Stimulated activated CD8-positive, alpha-beta memory T cell treated with anti-CD3 and anti-CD28 coated beads, Interleukin-7, amount 100 ng/mL, for 48 hours (primary cell): ENCODE measurements at regions not wholly inside any gene's neighbourhood (a gene's known extent, or its start where the extent isn't known, plus 50 kb on each side); places are given as distances from the start of the nearest gene placed in this dataset.
"Not testable (repeated sequence)": the region's sequence is repeated elsewhere in the genome, so short reads cannot be mapped to it uniquely, and the experiment has no call there.

Source experiments
- DNase-seq, 2 donors: peaks; one replicate each; pipeline ENCODE4 v3.0.0-alpha.2; 2020; ENCODE audit warnings: low read depth in 1 of 2; ENCODE audit errors: extremely low read depth in 1 of 2

DNA sequence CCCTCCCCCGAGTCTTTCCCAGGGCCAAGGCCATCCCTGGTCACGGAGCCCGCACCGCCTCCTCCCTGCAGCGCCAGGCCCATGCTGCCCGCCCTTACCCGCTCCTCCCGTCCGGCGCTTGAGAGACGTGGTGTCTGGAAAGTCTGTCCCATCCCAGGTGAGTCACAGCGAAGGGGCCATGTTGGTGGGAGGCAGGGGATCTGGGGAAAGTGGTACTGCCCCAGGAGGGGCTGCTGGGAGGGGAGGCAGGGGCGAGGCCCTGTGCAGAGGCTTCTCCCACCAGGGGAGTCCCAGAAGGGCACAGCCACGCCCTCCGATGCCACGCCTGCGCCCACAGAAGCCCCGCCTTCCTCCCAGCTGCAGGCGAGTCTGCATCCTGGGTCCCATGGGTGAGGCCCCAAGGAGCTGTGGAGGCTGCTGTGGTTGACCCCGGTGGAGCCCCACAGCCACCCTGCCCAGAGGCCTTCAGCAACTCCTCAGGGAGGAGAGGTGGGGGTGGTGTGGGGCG lies 107.0 kb upstream of the PPP1R26 start:
- DNase-seq: no peak

DNA sequence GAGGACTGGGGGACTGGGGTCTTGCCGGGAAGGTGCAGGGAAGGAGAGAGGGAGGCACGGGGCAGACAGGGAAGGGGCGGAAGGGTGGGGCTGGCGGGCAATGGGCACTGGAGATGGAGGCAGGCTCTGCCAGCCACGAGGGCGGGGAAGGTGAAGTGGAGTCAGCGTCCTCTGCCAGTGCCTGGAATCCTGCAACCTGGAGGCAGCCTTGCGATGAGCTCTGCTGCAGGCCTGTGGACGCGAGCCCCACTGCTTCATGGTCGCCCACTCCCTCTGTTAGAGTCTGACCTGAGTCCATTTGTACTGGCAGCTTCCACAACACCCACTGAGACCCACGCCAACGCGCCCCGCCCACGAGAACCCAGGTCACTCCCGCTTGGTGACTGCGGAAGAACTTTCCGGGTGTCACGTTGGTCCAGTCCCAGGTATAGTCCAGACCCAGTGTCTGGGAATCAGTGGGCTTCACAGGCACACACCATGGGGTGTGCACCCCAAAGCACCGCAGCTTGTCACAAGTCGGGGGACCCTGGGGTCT lies 106.4 kb upstream of the PPP1R26 start:
- DNase-seq: no peak

DNA sequence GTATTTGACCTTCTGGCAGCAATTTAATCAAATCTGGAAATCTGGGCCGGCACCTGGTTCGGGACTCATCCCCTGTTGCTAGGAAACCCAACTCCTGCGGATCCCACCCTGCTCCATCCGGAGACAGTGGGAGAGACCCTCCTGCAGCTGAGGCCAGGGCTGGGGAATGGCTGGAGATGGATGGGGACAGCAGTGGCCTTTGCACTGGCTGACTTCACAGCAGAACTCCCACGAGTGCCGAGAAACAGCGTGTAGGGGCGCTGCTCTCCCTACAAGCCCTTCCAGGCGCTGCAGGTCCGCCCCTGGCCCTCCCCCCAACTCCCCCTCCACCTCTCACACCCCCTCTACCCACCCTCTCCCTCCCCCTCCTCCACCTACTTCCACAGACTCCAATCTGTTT lies 105.8 kb upstream of the PPP1R26 start:
- no peak for DNase-seq

DNA sequence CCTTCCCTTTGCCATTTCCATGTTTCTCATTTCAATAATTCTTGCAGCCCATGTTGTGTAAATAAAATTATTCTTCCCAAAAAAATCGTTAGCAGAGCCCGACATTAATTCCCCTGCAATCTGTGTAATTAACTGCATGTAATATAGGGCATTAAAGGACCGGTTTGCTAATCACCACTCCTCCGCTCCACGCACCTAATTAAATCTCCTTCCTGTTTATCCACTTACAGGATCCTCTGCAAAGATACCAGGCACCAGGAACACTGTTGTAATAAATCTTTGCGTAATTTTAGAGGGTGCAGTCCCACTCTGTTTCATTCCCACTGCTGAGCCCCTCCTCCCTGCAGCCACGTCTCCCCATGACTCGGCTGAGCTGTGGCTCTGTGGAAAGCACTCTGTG lies 105.0 kb upstream of the PPP1R26 start:
- DNase-seq: no peak

DNA sequence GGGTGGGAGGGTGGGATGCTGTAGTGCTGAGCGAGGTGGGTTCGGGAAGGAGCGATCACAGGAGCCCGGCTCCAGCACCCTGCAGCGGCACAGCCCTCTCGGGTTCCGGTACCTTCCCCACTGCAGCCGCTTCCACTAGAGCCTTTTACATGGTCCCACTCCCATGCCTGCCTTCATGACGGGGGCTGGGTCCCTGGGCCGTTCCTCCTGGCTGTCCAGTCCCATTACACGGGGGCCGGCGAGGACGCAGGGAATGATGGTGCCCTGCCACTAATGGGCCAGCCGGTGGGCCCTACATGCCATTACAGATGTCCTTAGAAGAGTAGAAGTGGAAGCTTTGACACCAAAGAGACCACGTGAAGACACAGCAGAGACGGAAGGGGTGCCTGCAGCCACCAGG lies 104.6 kb upstream of the PPP1R26 start:
- DNase-seq: no peak

DNA sequence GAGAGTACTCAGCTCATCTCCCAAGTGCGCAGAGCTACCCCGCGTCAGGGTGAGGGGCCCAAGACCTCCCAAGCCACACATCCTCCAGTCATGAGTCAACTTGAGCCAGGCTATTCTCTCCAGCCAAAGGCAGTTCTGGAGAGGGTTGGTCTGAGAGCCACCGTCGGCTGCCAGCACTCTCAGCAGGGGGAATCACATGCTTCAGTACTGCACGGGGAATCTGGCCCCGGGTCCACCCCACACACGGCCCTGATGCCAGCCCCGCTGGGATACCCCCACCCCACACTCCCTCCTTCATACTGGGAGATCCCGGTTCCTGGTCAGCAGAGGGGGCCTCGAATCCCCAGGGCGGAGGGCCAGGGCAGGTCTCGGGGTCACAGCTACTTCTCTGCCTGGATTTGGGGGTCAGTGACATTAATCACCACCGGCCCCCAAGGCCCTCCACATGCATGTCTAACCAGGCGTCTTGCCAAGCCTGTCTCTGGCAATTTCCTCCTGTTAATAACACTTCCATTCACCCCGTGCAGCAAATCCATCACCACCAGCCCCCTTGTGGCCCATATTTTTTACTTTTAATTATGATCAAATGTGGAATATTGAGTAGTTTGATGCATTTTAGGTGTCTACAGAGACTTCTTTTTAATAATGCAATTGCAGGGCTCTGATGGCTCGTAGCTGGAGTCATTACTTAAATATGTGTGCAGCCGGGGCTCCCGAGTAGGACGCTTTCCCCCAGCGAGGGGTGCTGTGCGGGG lies 102.9 kb upstream of the PPP1R26 start:
- no peak for DNase-seq

DNA sequence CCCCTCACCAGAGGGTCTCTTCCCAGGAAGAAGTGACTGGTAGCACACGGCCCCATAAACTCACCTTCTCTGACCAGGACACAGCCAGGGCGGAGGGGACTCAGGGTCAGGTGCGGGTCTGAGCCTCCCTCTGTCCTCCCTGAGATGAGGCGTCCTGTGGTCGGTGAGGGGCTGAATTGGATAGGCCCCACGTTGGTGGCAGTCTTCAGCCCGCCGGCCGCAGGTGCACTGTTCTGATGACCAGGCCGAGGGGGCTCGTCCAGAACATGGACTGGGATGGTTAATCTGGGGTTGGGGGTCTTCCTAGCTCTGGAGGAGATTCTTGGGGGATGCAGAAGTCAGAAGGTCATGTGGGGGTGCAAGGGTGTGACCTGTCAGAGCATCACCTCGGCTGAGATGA lies 102.2 kb upstream of the PPP1R26 start:
- DNase-seq: no peak

DNA sequence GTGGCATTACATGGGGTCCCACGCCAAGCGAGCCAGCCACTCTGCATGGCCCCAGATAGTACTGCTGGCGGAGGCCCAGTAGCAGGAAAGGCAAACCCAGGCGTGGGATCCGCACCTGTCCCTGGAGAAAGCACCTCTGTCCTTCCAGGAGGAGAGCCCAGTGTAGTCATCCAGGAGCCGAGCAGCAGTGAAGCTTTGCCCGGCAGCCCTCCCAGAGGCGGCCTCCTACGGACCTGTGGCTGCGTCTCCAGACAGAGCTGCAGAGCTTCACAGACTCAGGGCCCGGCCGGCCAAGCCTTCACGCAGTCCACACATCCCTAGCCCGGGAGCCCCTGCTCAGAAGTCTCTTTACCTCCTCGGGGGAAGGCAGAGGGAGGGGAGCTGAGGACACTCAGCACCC lies 100.8 kb upstream of the PPP1R26 start:
- DNase-seq: no peak

DNA sequence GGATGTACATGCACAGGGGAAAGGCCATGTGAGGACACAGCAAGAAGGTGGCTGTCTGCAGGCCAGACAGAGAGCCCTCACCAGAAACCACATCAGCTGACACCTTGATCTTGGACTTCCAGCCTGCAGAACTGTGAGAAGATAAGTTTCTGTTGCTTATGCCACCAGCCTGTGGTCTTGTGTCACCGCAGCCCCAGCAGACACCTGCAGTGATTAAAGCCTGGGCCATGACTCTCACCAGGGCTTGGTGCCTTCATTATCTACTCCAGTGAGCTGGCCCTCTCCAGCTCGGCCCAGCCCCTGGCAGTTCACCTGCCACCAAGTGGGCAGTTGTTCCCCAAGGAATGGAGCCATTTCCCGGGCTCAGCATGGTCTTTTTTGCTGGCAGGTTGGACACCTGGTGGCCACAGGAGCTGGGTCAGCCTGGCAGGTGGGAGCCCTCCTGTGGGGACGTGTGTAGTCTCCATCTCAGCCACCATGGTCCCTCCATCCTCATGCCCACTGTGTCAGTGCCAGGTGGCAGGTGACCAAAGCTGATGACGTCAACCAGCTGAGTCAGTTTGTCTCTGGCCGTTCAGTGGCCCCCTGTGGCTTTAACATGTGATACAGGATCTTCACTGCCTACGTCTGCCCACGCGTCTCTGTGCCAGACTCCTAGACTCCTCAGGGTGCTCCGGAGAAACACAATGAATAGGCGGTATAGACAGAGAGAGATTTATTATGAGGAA lies 99.9 kb upstream of the PPP1R26 start:
- no peak for DNase-seq

DNA sequence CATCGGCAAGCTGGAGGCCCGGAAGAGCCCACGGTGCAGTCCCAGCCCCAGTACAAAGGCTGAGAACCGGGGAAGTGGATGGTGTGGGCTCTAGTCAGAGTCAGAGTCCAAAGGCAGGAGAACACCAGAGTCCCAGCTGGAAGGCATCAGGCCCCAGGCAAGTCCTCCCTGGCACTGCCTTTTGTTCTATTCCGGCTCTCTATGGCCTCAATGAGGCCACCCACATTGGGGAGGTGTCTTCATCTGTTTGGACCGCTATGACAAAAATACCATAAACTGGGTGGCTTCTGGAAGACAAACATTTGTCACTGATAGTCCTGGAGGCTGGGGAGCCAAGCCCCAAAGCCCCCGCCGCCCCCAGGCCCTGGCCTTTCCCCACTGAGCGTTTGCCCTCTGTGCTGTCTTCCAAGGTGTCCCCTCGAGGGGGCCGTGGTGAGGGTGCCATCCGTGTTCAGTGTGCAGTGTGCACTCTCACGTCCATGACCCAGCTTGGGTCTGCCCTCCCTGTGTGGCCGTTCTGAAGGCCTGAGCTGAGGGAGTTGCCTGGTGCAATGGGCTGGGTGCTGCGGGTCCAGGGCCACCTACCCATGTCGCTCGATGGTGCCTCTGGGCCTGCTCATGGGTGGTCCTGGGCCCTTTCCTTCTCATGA lies 99.1 kb upstream of the PPP1R26 start:
- DNase-seq: no peak

DNA sequence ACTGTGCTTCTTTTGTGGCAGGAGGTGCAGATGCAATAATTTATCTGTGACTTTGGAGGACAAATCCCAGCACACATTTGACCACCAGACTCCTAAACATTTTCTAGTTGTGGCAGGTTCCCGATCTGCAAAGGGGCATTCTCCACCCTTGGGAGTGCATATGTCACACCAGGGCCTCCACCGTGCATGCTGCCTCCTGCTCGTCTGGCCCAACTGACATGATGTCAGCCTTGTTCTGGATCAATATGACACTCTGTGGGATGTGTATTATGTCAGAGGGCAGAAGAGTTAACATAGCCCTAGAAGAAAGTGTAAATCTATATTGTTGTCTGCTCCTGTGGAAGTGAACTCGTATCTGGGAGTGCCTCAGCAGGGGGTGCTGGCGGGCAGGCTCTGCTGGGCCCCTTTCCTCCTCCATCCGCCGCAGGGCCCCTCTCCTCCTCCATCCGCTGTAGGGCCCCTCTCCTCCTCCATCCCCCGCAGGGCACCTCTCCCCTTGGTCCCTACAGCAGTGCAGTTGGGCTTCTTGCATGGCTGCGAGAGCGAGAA lies 97.7 kb upstream of the PPP1R26 start:
- DNase-seq: no peak

DNA sequence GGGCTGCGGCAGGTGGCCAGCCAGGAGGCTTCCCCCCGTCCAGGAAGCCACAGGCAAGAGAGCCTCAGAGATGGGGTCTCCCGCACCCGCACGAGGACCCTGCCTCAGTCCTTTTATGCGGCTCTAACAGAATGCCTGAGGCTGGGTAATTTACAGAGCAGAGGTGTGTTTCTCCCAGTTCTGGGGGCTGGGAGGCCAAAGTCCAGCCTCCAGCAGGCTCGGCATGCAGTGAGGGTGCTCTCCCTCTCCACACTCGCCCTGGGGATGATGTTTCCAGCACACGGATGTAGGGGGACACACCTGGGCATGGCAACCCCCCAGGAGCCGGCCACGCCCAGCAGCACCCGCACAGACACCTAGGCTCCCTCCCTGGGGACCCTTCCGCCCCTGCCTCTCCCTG lies 95.4 kb upstream of the PPP1R26 start:
- DNase-seq: no peak

DNA sequence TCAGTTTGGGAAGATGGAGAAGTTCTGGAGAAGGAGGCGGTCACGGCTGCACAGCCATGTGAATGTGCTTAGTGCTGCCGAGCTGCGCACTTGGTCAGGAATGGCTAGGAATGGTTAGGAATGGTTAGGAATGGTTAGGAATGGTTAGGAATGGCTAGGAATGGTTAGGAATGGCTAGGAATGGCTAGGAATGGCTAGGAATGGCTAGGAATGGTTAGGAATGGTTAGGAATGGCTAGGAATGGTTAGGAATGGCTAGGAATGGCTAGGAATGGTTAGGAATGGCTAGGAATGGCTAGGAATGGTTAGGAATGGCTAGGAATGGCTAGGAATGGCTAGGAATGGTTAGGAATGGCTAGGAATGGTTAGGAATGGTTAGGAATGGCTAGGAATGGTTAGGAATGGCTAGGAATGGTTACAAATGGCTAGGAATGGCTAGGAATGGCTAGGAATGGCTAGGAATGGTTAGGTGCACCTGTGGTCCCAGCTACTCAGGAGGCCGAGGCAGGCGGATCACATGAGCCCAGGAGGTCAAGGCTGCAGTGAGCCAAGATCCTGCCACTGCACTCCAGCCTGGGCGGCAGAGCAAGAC lies 94.7 kb upstream of the PPP1R26 start:
- DNase-seq: not testable (repeated sequence)

DNA sequence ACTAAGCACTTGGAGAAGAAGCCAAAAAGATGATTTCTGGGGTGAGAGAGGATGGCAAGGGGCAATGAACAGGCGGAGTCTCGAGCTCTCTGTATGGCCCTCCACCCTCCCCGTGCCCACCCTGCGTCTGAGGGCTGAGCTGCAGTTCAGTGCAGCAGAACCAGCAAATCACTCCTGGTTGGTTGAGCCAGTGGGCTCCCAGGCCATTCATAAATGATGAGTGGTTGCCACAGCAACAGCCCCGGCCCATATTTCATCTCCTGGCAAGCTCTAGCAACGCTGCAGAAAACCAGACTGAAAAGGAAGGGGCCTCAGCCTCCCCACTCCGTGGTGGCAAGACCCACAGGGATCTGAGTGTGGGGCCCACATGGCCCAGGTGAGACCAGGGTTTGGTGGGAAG lies 93.8 kb upstream of the PPP1R26 start:
- no peak for DNase-seq

DNA sequence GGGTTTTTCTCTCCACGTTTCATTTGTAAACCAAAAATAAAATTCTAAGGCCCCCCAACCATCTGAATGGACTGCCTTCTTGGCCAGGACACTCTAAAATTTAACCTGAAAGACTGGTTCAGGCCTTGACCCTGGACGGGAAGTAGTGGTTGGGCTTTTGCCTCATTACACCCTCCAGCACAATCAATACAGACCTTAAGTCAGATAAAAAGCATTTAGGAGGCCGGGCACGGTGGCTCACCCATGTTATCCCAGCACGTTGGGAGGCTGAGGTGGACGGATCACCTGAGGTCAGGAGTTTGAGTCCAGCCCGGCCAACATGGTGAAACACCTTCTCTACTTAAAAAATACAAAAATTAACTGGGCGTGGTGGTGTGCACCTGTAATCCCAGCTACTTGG lies 91.6 kb upstream of the PPP1R26 start:
- DNase-seq: no peak

DNA sequence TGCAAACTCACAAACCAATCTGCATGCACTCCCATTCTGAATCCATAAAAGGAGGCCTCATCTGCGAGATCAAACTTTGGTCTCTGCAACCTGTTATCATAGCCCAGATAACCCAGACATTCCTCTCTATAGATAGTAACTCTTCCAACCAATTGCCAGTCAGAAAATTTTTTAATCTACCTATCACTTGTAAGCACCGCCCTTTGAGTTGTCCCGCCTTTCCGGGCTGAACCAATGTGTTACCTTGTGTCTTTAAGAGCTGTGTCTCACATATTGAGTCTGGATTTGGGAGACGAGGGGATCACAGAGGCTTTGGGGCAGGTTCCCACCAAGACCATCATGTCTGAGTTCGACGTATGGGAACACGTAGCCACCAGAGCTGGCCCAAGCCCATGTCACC lies 91.1 kb upstream of the PPP1R26 start:
- no peak for DNase-seq

DNA sequence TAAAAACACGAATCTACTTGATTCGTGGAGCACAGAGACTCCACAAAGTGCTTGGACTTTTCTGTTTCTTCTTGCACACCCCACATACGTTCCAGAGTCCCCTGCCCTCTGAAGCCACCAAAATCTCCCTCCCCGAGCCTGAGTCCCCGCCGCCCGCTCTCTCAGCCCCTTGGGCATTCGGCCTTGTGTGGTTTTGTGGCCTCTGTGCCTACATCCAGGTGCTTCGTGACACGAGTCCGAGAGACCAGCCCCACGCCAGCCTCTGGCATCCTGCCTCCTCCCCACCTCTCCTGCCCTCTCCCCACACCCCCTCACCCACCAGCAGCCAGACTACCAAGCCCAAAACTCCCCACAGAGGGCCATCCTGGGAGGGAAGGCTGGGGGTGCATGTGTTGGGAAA lies 87.8 kb upstream of the PPP1R26 start:
- no peak for DNase-seq

DNA sequence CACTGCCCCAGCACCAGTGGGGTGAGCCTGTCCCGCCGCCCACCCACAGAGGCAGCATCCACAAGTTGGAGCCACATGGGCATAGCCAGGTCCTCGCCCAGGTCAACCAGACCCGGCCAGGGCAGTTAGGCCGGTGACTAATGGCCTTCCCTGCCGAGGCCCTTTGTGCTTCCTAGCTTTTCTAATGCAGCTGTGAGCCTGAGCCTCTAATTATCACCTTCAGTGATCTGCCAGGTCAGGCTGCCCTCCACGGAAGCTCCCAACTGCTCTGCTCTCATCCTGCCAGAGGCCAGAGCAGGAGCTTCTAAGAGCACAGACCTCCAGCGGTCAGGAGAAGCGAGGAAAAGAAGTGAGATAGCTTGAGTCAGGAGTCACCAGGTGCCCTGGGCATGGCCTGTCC lies 87.1 kb upstream of the PPP1R26 start:
- DNase-seq: no peak

DNA sequence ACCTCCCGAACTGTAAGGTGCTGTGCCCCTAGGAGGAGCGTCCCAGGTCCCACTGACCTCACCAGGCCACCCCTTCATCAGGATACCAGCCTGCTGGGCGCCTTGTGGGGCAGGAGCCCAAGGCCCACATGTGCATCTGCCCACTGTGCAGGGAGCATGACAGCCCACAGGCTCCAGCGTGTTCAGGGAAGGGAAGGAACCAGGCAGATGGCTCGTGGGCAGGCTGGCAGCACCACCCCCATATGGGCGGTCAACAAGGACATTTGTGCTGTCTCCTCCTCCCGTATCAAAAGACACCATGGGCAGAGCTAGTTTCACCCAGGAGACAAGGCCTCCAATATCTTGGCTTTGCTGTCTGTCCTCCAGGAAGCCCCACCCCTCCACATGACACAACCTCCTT lies 85.5 kb upstream of the PPP1R26 start:
- DNase-seq: no peak

DNA sequence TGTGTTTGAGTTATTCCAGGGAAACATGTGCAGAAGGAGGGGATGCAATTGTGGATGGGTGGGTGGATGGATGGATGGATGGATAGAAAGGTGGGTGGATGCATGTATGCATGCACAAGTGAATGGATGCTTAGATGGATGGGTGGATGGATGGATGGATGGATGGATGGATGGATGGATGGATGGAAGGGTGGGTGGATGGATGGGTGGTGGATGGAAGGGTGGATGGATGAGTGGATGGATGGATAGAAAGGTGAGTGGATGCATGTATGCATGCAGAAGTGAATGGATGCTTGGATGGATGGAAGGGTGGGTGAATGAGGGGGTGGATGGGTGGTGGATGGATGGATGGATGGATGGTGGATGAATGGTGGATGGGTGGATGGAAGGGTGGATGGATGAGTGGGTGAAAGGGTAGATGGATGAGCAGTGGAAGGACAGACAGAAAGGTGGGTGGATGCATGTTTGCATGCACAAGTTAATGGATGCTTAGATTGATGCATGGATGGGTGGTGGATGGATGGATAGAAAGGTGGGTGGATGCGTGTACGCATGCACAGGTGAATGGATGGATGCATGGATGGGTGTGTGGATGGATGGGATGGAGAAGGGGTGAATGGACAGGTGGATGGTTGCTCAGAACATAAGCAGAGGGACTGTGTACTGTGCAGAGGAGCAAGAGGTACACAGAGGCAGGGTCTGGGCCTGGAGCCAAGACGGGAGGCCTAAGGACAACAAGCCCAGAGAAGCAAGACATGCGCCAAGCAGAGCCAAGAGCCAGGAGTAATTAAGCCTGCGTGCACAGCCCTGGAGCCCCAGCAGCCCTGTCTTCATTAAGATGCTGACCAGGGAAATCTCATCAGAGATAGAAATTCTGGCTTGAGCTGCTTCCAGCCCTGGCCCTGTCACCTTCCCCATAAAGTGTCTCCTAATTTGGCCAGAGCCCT lies 84.6 kb upstream of the PPP1R26 start:
- no peak for DNase-seq
